Progenitor cell of endocrine pancreas (in vitro differentiated cells): ENCODE measurements at regions not wholly inside any gene's neighbourhood (a gene's known extent, or its start where the extent isn't known, plus 50 kb on each side); places are given as distances from the start of the nearest gene placed in this dataset.

Experiments used
- DNase-seq: peaks from one replicate; pipeline ENCODE4 v3.0.0; 2021; ENCODE audit warnings: low spot score; ENCODE audit not compliant: unreplicated experiment
- H3K27ac Mint-ChIP-seq: 2 replicates; pipeline ENCODE4 v1.8.0; 2021; ENCODE audit warnings: mild to moderate bottlenecking, moderate library complexity, mixed read lengths
- H3K27me3 Mint-ChIP-seq: 2 replicates; pipeline ENCODE4 v1.8.0; 2021; ENCODE audit warnings: mixed read lengths
- H3K36me3 Mint-ChIP-seq: 2 replicates; pipeline ENCODE4 v1.8.0; 2022; ENCODE audit warnings: mixed read lengths; ENCODE audit not compliant: insufficient read depth
- H3K4me1 Mint-ChIP-seq: 2 replicates; pipeline ENCODE4 v1.8.0; 2021; ENCODE audit warnings: low read depth, mixed read lengths
- H3K4me3 Mint-ChIP-seq: 2 replicates; pipeline ENCODE4 v1.8.0; 2021; ENCODE audit warnings: low read depth, mild to moderate bottlenecking, moderate library complexity, mixed read lengths
- H3K9me3 Mint-ChIP-seq: 2 replicates; pipeline ENCODE4 v1.8.0; 2021; ENCODE audit warnings: low read depth, mixed read lengths
- CTCF ChIP-seq: fragments of 200-600 bp; sonication (generic); IDR thresholded peaks from one replicate; pipeline ENCODE4 v1.5.0; 2021; ENCODE audit warnings: antibody characterized with exemption, mild to moderate bottlenecking; ENCODE audit not compliant: unreplicated experiment

GRCh38 chr1:212526111-212526491 is 82.5 kb upstream of the ATF3 start:
- no peak for TF ChIP-seq CTCF
- no peak overlapping the region for H3K27ac Mint-ChIP-seq

GRCh38 chr1:212528501-212528900 is 80.1 kb upstream of the ATF3 start:
- no peak for TF ChIP-seq CTCF
- Mint-ChIP-seq H3K36me3 (no peaks in the 10 kb centered on the region), H3K27me3 (peaks cover 25% of the 10 kb centered on the region), H3K27ac (no peak overlapping the region), H3K9me3 (no peaks in the 10 kb centered on the region), H3K4me3 (no peak overlapping the region), H3K4me1 (peaks cover 13% of the 10 kb centered on the region)
- no peak for DNase-seq

More at GRCh38 chr1:212526111-212526491, 82.5 kb upstream of the ATF3 start:
- no peak for DNase-seq
- Mint-ChIP-seq H3K27me3 (peaks cover 38% of the 10 kb centered on the region), H3K36me3 (no peaks in the 10 kb centered on the region), H3K4me3 (no peak overlapping the region), H3K9me3 (no peaks in the 10 kb centered on the region), H3K4me1 (peaks cover 2% of the 10 kb centered on the region)

- H3K4me1 Mint-ChIP-seq: peaks cover 14% of the 10 kb centered on the region
- H3K27me3 Mint-ChIP-seq: peaks cover 27% of the 10 kb centered on the region
- no peak for DNase-seq
- H3K27ac Mint-ChIP-seq: no peak overlapping the region
- TF ChIP-seq CTCF: no peak
- H3K9me3 Mint-ChIP-seq: no peaks in the 10 kb centered on the region
- no peak overlapping the region for H3K4me3 Mint-ChIP-seq
- no peaks in the 10 kb centered on the region for H3K36me3 Mint-ChIP-seq
These were observed 79.3 kb upstream of the ATF3 start for GRCh38 chr1:212529211-212529741.

- DNase-seq: no peak
- Mint-ChIP-seq H3K27me3 (peaks cover 23% of the 10 kb centered on the region), H3K4me1 (peaks cover 14% of the 10 kb centered on the region), H3K27ac (no peak overlapping the region), H3K36me3 (no peaks in the 10 kb centered on the region), H3K4me3 (no peak overlapping the region), H3K9me3 (no peaks in the 10 kb centered on the region)
- no peak for TF ChIP-seq CTCF
These were observed 77.3 kb upstream of the ATF3 start for GRCh38 chr1:212531267-212531666.

- Mint-ChIP-seq H3K4me3 (no peak overlapping the region), H3K27me3 (peaks cover 23% of the 10 kb centered on the region), H3K36me3 (no peaks in the 10 kb centered on the region), H3K4me1 (peaks cover 14% of the 10 kb centered on the region), H3K27ac (no peak overlapping the region), H3K9me3 (no peaks in the 10 kb centered on the region)
- no peak for DNase-seq
- no peak for TF ChIP-seq CTCF
These were observed 76.8 kb upstream of the ATF3 start for GRCh38 chr1:212531796-212532195.
